ENCODE measurements at regions not wholly inside any gene's neighbourhood (a gene's known extent, or its start where the extent isn't known, plus 50 kb on each side); places are given as distances from the start of the nearest gene placed in this dataset.
"Not testable (repeated sequence)": the region's sequence is repeated elsewhere in the genome, so short reads cannot be mapped to it uniquely, and the experiment has no call there.

DNA sequence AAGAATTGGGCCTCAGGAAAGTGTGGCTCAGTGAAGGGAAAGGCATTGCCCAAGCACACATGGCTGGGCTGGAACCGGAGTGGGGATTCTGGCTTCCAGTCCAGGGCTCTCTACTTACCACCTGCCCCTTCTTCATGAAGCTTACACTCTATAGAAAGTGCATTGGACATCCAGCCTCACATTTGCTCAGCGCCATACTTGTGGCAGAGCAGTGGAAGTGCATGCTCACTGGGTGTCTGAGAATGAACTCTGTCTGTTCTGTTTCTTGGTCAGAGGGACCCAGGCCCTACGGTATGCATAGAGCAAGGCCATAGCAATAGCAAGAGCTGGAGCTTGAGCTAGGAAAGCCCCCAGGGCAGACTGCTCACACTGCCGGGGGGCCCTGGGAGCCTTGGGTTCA is 1253.5 kb downstream of the TYW1 start:
- WGBS, result 95% methylated on average over 4 of the region's 4 CpGs
- H2BK5ac ChIP-seq (ENCODE audit: low read depth, low read length, poor library complexity, severe bottlenecking), result no peak overlapping the region
- H3K27me3 ChIP-seq (ENCODE audit: control insufficient read depth in 1 of 2, insufficient read depth in 1 of 2, low read length in 2 of 2), result peaks cover 0 to 10% of the 10 kb centered on the region in 2 experiments
- no peak overlapping the region for H2AK5ac ChIP-seq (ENCODE audit: low read length, severe bottlenecking)
- H3K79me1 ChIP-seq (replicated peaks; ENCODE audit: low read length, poor library complexity, severe bottlenecking), result no peaks in the 10 kb centered on the region
- no peak overlapping the region for H3K4me2 ChIP-seq (ENCODE audit: low read length, poor library complexity, severe bottlenecking)
- no peak overlapping the region for H4K8ac ChIP-seq (ENCODE audit: low read length)
- DNase-seq, result no peak
- no peak overlapping the region for H3K23ac ChIP-seq (ENCODE audit: low read length in 2 of 2)
- no peaks in the 10 kb centered on the region for H3K4me1 ChIP-seq (ENCODE audit: control insufficient read depth, insufficient read depth, low read depth, low read length)
- H3K18ac ChIP-seq (ENCODE audit: low read depth in 1 of 2, low read length in 2 of 2), result no peak overlapping the region
- H3K9me3 ChIP-seq (ENCODE audit: control insufficient read depth, low read length), result no peaks in the 10 kb centered on the region
- no peak overlapping the region for H2BK120ac ChIP-seq (ENCODE audit: low read depth, low read length)
- H3K27ac ChIP-seq (ENCODE audit: low read length, poor library complexity, severe bottlenecking), result no peak overlapping the region
- H2BK12ac ChIP-seq (ENCODE audit: low read length in 2 of 2), result no peak overlapping the region
- no peak overlapping the region for H2AFZ ChIP-seq (ENCODE audit: low read depth, low read length)
- no peak overlapping the region for H3K4me3 ChIP-seq (ENCODE audit: insufficient read depth in 1 of 2, low read depth in 1 of 2, low read length in 2 of 2)
- H3K14ac ChIP-seq (ENCODE audit: low read length in 2 of 2), result no peak overlapping the region
- no peak overlapping the region for H4K91ac ChIP-seq (ENCODE audit: low read length)
- H3K36me3 ChIP-seq (ENCODE audit: control insufficient read depth in 1 of 2, insufficient read depth in 2 of 2, low read depth in 1 of 2, low read length in 2 of 2), result no peaks in the 10 kb centered on the region
- no peak overlapping the region for H3K4ac ChIP-seq (ENCODE audit: low read depth in 1 of 2, low read length in 2 of 2)
- no peak overlapping the region for H2BK15ac ChIP-seq (ENCODE audit: low read depth, poor library complexity, severe bottlenecking)
- H3K9ac ChIP-seq (ENCODE audit: low read length), result no peak overlapping the region

DNA sequence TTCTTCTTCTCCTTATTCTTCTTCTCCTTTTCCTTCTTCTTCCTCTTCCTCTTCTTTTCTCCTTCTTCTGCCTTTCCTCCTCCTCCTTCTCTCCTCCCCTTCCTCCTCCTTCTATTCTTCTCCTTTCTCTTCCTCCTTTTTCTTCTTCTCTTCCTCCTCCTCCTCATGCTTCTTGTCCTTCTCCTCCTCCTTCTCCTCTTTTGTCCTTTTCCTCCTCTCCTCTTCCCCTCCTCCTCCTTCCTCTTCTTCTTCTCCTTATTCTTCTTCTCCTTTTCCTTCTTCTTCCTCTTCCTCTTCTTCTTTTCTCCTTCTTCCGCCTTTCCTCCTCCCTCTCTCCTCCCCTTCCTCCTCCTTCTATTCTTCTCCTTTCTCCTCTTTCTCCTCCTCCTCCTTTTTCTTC is 1258.2 kb downstream of the TYW1 start:
- H3K9me3 ChIP-seq (ENCODE audit: control insufficient read depth, low read length); H3K23ac ChIP-seq (ENCODE audit: low read length in 2 of 2); H3K4me3 ChIP-seq (ENCODE audit: insufficient read depth in 1 of 2, low read depth in 1 of 2, low read length in 2 of 2); H3K14ac ChIP-seq (ENCODE audit: low read length in 2 of 2); H4K8ac ChIP-seq (ENCODE audit: low read length); H2BK12ac ChIP-seq (ENCODE audit: low read length in 2 of 2); H2BK15ac ChIP-seq (ENCODE audit: low read depth, poor library complexity, severe bottlenecking); H3K27ac ChIP-seq (ENCODE audit: low read length, poor library complexity, severe bottlenecking); H2AK5ac ChIP-seq (ENCODE audit: low read length, severe bottlenecking); H3K18ac ChIP-seq (ENCODE audit: low read depth in 1 of 2, low read length in 2 of 2); H2AFZ ChIP-seq (ENCODE audit: low read depth, low read length); DNase-seq; H3K4me2 ChIP-seq (ENCODE audit: low read length, poor library complexity, severe bottlenecking); H3K36me3 ChIP-seq (ENCODE audit: control insufficient read depth in 1 of 2, insufficient read depth in 2 of 2, low read depth in 1 of 2, low read length in 2 of 2); H2BK5ac ChIP-seq (ENCODE audit: low read depth, low read length, poor library complexity, severe bottlenecking); H2BK120ac ChIP-seq (ENCODE audit: low read depth, low read length); H3K27me3 ChIP-seq (ENCODE audit: control insufficient read depth in 1 of 2, insufficient read depth in 1 of 2, low read length in 2 of 2); H4K91ac ChIP-seq (ENCODE audit: low read length); H3K79me1 ChIP-seq (replicated peaks; ENCODE audit: low read length, poor library complexity, severe bottlenecking); H3K4ac ChIP-seq (ENCODE audit: low read depth in 1 of 2, low read length in 2 of 2); H3K9ac ChIP-seq (ENCODE audit: low read length); H3K4me1 ChIP-seq (ENCODE audit: control insufficient read depth, insufficient read depth, low read depth, low read length): not testable (repeated sequence)
- WGBS, result 73% methylated on average over 1 of the region's 1 CpG

DNA sequence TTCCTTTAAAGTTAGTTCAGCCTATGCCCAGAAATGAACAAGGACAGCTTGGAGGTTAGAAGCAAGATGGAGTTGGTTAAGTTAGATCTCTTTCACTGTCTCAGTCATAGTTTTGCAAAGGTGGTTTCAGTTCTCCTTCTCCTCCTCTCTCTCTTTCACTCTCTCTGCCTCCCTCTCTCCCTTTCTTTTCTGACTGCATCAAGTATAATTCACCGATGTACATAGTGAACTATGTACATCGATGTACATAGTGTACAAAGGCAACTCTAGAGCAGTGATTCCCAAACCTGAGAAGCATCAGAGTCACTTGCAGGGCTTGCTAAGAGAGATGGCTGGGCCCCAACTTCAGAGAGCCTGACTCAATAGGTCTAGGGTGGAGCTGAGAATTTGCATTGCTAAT is 1259.7 kb downstream of the TYW1 start:
- H3K4me3 ChIP-seq (ENCODE audit: insufficient read depth in 1 of 2, low read depth in 1 of 2, low read length in 2 of 2), result no peak overlapping the region
- H4K91ac ChIP-seq (ENCODE audit: low read length), result no peak overlapping the region
- no peak overlapping the region for H3K23ac ChIP-seq (ENCODE audit: low read length in 2 of 2)
- H3K4me2 ChIP-seq (ENCODE audit: low read length, poor library complexity, severe bottlenecking), result no peak overlapping the region
- H3K9me3 ChIP-seq (ENCODE audit: control insufficient read depth, low read length), result peaks cover 5% of the 10 kb centered on the region
- 100% methylated on average over 2 of the region's 2 CpGs for WGBS
- no peak overlapping the region for H2BK5ac ChIP-seq (ENCODE audit: low read depth, low read length, poor library complexity, severe bottlenecking)
- H3K79me1 ChIP-seq (replicated peaks; ENCODE audit: low read length, poor library complexity, severe bottlenecking), result no peaks in the 10 kb centered on the region
- H3K9ac ChIP-seq (ENCODE audit: low read length), result no peak overlapping the region
- no peak overlapping the region for H3K27ac ChIP-seq (ENCODE audit: low read length, poor library complexity, severe bottlenecking)
- no peak overlapping the region for H2AK5ac ChIP-seq (ENCODE audit: low read length, severe bottlenecking)
- no peak for DNase-seq
- no peak overlapping the region for H2BK120ac ChIP-seq (ENCODE audit: low read depth, low read length)
- no peak overlapping the region for H2AFZ ChIP-seq (ENCODE audit: low read depth, low read length)
- no peak overlapping the region for H3K18ac ChIP-seq (ENCODE audit: low read depth in 1 of 2, low read length in 2 of 2)
- H3K4me1 ChIP-seq (ENCODE audit: control insufficient read depth, insufficient read depth, low read depth, low read length), result no peaks in the 10 kb centered on the region
- peaks cover 0 to 10% of the 10 kb centered on the region in 2 experiments for H3K27me3 ChIP-seq (ENCODE audit: control insufficient read depth in 1 of 2, insufficient read depth in 1 of 2, low read length in 2 of 2)
- no peaks in the 10 kb centered on the region for H3K36me3 ChIP-seq (ENCODE audit: control insufficient read depth in 1 of 2, insufficient read depth in 2 of 2, low read depth in 1 of 2, low read length in 2 of 2)
- H2BK15ac ChIP-seq (ENCODE audit: low read depth, poor library complexity, severe bottlenecking), result no peak overlapping the region
- no peak overlapping the region for H3K14ac ChIP-seq (ENCODE audit: low read length in 2 of 2)
- H2BK12ac ChIP-seq (ENCODE audit: low read length in 2 of 2), result no peak overlapping the region
- no peak overlapping the region for H4K8ac ChIP-seq (ENCODE audit: low read length)
- H3K4ac ChIP-seq (ENCODE audit: low read depth in 1 of 2, low read length in 2 of 2), result no peak overlapping the region

DNA sequence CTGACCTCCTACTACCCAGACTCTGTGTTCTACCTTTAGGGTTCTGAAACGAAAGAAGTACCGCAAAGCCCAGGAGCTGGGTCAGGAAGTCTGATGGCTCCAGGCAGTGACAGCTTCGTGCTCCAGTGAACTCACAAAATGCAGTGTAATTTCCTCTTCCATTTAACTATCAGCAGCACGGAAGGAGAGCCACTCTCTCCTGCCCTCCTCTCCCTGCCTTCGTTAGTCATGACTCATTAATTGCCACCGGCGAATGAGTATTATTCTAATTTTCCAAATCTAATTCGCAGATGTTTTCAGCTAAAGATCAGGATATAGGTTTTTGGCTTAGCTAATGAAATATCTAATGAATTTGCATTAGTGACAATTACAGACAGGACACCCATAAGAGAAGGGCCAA is 1262.0 kb downstream of the TYW1 start:
- H2BK5ac ChIP-seq (ENCODE audit: low read depth, low read length, poor library complexity, severe bottlenecking), result no peak overlapping the region
- peaks cover 8% of the 10 kb centered on the region for H3K9me3 ChIP-seq (ENCODE audit: control insufficient read depth, low read length)
- no peak overlapping the region for H3K9ac ChIP-seq (ENCODE audit: low read length)
- H2BK12ac ChIP-seq (ENCODE audit: low read length in 2 of 2), result no peak overlapping the region
- no peak overlapping the region for H3K4ac ChIP-seq (ENCODE audit: low read depth in 1 of 2, low read length in 2 of 2)
- no peak overlapping the region for H2BK120ac ChIP-seq (ENCODE audit: low read depth, low read length)
- peaks cover 0 to 10% of the 10 kb centered on the region in 2 experiments for H3K27me3 ChIP-seq (ENCODE audit: control insufficient read depth in 1 of 2, insufficient read depth in 1 of 2, low read length in 2 of 2)
- no peak overlapping the region for H2AFZ ChIP-seq (ENCODE audit: low read depth, low read length)
- H2AK5ac ChIP-seq (ENCODE audit: low read length, severe bottlenecking), result no peak overlapping the region
- H2BK15ac ChIP-seq (ENCODE audit: low read depth, poor library complexity, severe bottlenecking), result no peak overlapping the region
- no peaks in the 10 kb centered on the region for H3K4me1 ChIP-seq (ENCODE audit: control insufficient read depth, insufficient read depth, low read depth, low read length)
- no peak overlapping the region for H3K27ac ChIP-seq (ENCODE audit: low read length, poor library complexity, severe bottlenecking)
- 36% methylated on average over 4 of the region's 8 CpGs for WGBS
- H3K18ac ChIP-seq (ENCODE audit: low read depth in 1 of 2, low read length in 2 of 2), result no peak overlapping the region
- no peak overlapping the region for H3K4me2 ChIP-seq (ENCODE audit: low read length, poor library complexity, severe bottlenecking)
- DNase-seq, result no peak
- H3K14ac ChIP-seq (ENCODE audit: low read length in 2 of 2), result no peak overlapping the region
- no peaks in the 10 kb centered on the region for H3K36me3 ChIP-seq (ENCODE audit: control insufficient read depth in 1 of 2, insufficient read depth in 2 of 2, low read depth in 1 of 2, low read length in 2 of 2)
- no peak overlapping the region for H3K4me3 ChIP-seq (ENCODE audit: insufficient read depth in 1 of 2, low read depth in 1 of 2, low read length in 2 of 2)
- H4K91ac ChIP-seq (ENCODE audit: low read length), result no peak overlapping the region
- H4K8ac ChIP-seq (ENCODE audit: low read length), result no peak overlapping the region
- H3K23ac ChIP-seq (ENCODE audit: low read length in 2 of 2), result no peak overlapping the region
- H3K79me1 ChIP-seq (replicated peaks; ENCODE audit: low read length, poor library complexity, severe bottlenecking), result no peaks in the 10 kb centered on the region
